ENCODE measurements at regions not wholly inside any gene's neighbourhood (a gene's known extent, or its start where the extent isn't known, plus 50 kb on each side); places are given as distances from the start of the nearest gene placed in this dataset.

- POLR2A ChIA-PET, result no interaction called here
These were observed 311.5 kb downstream of the DUSP10 start for GRCh38 chr1:221430152-221430960.

DNA sequence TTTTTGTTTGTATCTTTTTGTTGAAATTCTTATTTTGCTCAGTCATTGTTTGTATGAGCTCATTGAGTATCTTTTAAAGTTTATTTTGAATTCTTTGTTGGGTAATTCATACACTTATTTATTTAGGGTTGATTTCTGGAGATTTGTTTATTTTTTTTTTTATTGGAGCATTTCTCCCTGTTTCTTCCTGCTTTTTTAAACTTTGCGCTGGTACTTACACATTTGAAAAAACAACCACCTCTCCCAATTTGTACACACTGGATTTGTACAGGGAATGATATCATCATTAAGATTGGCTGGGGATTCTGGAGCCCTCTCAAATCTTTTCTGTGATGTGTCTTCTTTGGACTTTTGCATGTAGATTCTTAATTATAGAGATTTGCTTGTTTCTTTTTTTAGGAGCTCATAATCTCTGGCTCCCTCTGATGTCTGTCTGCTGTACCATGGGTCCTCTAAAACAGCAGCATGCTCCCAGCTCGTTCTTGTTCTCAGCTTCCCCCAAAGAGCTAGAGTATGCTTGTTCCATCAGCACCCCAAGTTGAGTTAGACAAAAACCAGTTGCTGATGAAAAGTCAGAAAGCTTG is 310.7 kb downstream of the DUSP10 start:
- TF ChIP-seq CTCF (IDR thresholded peaks at IDR 0.05; ENCODE audit: low read depth, low read length), result peak; percentile 37
- no peak overlapping the region for H3K27ac ChIP-seq (ENCODE audit: low read depth, low read length)
- no peak for DNase-seq (ENCODE audit: low read depth, low spot score)
- ChIA-PET POLR2A (no interaction called here), CTCF (interaction anchor here (0.6 to 8.5 kb wide), 13 partner anchors 9 to 1024 kb away, joined by 3 to 168 read pairs (median 4); no protein-coding TSS in a partner anchor)
- peaks cover 4% of the 10 kb centered on the region; the same call in 1 of the 2 replicates for H3K9me3 ChIP-seq (ENCODE audit: control insufficient read depth, insufficient read depth, low read length)
- H3K4me3 ChIP-seq (ENCODE audit: low read depth, low read length), result no peak overlapping the region
- no peaks in the 10 kb centered on the region for H3K27me3 ChIP-seq (ENCODE audit: control insufficient read depth, insufficient read depth, low read length)

More at GRCh38 chr1:221430152-221430960, 311.5 kb downstream of the DUSP10 start:
- no peak for DNase-seq (ENCODE audit: low read depth, low spot score)
- peak overlapping the region; percentile 54 for H3K27ac ChIP-seq (ENCODE audit: low read depth, low read length)
- H3K27me3 ChIP-seq (ENCODE audit: control insufficient read depth, insufficient read depth, low read length), result no peaks in the 10 kb centered on the region
- no peak overlapping the region for H3K4me3 ChIP-seq (ENCODE audit: low read depth, low read length)
- peaks cover 10% of the 10 kb centered on the region; the same call in 1 of the 2 replicates for H3K9me3 ChIP-seq (ENCODE audit: control insufficient read depth, insufficient read depth, low read length)
- TF ChIP-seq CTCF (IDR thresholded peaks at IDR 0.05; ENCODE audit: low read depth, low read length), result no peak
- CTCF ChIA-PET, result interaction anchor here (0.7 to 8.5 kb wide), 11 partner anchors 12 to 1024 kb away, joined by 3 to 168 read pairs (median 4); no protein-coding TSS in a partner anchor

GRCh38 chr1:221431961-221432360 is 309.9 kb downstream of the DUSP10 start:
- H3K27ac ChIP-seq (ENCODE audit: low read depth, low read length), result no peak overlapping the region
- TF ChIP-seq CTCF (IDR thresholded peaks at IDR 0.05; ENCODE audit: low read depth, low read length), result no peak
- no peak overlapping the region for H3K4me3 ChIP-seq (ENCODE audit: low read depth, low read length)
- H3K27me3 ChIP-seq (ENCODE audit: control insufficient read depth, insufficient read depth, low read length), result no peaks in the 10 kb centered on the region
- ChIA-PET CTCF (interaction anchor here (0.5 to 8.5 kb wide), 11 partner anchors 10 to 557 kb away, joined by 3 to 168 read pairs (median 7); no protein-coding TSS in a partner anchor), POLR2A (no interaction called here)
- H3K9me3 ChIP-seq (ENCODE audit: control insufficient read depth, insufficient read depth, low read length), result peaks cover 3% of the 10 kb centered on the region; the same call in 1 of the 2 replicates
- DNase-seq (ENCODE audit: low read depth, low spot score), result no peak

DNA sequence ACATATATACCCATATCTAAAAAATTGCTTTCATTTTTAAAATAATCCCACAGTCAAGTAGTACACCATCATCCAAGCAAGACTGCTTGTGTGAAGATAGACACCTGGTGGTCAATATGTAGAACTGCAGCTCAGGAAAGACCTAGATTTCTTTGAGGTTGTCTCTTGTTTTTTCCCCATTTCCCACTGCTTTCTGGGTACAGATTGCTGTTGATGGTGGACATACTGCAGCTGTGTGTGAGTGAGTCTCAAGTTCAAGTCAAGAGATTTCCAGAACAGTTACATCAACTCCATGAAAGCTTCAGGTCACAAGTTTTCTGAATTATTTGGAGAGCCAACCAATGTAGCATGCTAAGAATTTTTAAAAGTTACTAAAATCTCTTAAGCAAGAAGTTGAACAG is 306.4 kb downstream of the DUSP10 start:
- POLR2A ChIA-PET, result interaction anchor here (1.0 to 1.1 kb wide), 2 partner anchors 557 to 617 kb away, joined by 3 read pairs; partner anchors contain the start of gene HLX

More for the DNA sequence above, 306.4 kb downstream of the DUSP10 start:
- TF ChIP-seq CTCF (IDR thresholded peaks at IDR 0.05; ENCODE audit: low read depth, low read length), result peak; percentile 96
- DNase-seq (ENCODE audit: low read depth, low spot score), result peak; percentile 65
- no peak overlapping the region for H3K27ac ChIP-seq (ENCODE audit: low read depth, low read length)
- CTCF ChIA-PET, result interaction anchor here (0.6 to 8.5 kb wide), 34 partner anchors 10 to 1019 kb away, joined by 3 to 168 read pairs (median 4); partner anchors contain the start of gene HLX
- no peaks in the 10 kb centered on the region for H3K9me3 ChIP-seq (ENCODE audit: control insufficient read depth, insufficient read depth, low read length)
- no peak overlapping the region for H3K4me3 ChIP-seq (ENCODE audit: low read depth, low read length)
- no peaks in the 10 kb centered on the region for H3K27me3 ChIP-seq (ENCODE audit: control insufficient read depth, insufficient read depth, low read length)

All from AG04450 (cell line).